HG03469 (cell line): ENCODE measurements at regions not wholly inside any gene's neighbourhood (a gene's known extent, or its start where the extent isn't known, plus 50 kb on each side); places are given as distances from the start of the nearest gene placed in this dataset.

Experiments
- ATAC-seq: cut with Tn5 transposase; IDR thresholded peaks from one replicate; pipeline ENCODE4 v1.9.1; 2021; ENCODE audit warnings: mild to moderate bottlenecking, moderate library complexity, moderate number of reproducible peaks; ENCODE audit not compliant: unreplicated experiment

DNA sequence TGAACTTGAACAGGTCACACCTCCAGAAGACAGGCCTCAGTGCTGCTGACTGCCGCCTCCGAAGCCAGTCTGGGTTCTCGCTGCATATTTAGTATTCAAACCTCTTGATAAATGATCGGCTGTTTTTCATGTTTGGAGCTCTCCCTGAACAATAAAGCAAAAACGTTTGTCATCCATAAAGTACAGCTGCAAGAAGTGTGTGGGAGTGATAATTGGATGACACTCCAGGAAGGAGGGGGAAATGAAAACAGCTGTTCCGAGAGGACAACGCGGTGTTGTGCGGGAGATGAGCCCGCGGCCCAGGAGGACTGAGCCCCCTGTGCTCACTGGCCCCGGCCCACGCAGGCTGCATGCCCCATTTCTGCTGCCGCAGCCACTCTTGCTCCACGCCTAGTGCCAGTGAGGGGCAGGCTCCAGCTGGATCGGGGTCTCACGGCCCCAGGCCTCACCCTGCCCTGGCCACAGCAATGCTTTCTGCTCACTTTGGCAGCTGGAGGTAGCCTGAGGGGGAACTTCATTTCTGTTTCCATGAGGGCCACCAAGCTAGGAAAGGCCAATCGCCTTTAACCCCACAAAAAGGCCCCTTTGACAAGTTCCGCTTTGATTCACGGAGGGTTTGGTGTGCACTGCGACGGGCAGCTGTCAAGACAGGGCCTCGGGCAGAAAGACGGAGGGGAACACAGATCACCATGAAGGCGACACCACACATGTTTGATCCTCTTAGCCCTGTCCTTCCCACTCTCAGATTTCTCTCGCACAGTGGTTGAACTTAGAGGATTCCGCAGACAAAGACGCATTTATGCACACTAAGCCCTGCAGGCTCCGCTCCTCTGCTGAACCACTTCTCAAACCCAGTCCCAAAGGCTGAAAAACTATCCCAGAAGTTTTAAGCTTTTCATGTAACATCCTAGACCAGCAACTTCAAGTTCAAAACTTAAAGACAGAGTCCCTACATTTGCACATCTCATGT is 537.6 kb downstream of the EFNB2 start:
- no peak for ATAC-seq

DNA sequence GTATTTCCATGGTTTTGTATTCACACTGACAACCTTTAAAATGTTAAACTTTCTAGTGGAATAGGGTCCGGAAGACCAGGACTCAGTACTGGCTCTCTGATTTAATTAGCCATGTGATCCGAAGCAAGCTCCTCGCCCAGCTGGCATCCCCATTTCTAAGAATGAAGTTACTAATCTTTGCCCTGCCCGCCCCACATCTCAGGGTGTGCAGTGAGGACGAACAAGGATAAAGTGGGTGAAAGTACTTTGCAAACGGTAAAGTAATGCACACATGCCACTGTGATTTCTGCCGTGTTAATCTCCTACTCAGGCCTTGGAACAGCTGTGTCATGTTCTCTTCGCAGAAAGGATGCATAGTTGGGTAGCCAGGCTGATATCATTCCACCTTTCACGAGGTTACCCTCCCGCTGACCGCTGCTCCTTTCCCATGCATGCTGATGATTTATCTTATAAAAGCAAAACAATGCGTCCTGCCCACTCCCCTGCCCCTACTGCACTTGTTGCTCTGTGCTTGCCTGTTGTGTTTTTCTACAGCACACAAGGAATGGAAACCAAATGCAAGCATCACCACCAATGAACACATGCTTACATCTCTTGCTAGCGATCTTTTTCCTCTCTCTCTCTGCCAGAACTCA is 539.0 kb downstream of the EFNB2 start:
- no peak for ATAC-seq

DNA sequence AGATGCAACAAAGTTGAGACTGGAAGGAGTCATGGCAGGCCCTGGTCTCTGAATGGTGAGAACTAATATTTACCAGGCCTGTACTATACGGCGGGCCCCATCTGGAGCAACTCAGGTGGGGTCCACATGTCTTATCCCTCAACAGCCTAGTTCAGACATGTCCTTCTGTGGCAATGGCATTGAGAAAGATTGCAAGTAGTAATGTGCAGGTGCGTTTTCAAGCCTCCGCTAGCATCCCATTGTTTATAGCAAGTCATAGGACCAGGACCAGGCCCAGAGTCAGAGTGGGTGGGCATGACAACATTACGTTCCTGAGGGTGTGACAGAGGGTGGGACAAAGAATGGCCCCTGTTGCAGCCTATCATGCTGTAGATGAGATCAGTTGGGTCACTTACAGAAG is 541.1 kb downstream of the EFNB2 start:
- no peak for ATAC-seq

DNA sequence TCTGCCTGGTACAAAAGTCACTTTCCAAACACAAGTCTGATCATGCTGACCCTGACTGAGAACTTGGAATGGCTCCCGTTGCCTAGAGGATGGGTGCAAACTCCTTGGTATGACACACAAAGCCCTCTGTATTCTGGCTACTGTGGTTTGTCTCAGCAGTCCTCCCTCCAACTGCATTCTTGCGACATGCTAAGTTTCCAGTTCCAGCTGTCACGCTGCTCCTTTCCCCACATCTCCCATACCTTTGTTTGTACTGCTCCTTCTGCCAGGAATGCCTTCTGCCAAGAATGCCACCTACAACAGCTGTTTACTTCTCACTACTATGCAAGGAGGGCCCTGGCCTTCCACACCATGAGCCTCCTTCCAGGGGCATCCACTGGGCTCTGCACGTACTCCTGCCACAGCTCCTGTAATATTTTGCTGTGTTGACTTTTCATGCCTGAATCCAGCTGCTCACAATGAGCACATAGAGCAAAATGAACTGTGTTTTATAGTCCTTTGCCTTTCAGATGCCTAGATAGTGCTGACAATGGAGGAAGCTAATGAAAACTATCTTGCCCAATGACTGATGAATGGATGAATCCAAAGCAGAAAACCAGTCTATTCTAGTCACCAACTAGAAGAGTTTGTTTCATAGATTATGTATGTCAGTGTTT is 543.7 kb downstream of the EFNB2 start:
- no peak for ATAC-seq

DNA sequence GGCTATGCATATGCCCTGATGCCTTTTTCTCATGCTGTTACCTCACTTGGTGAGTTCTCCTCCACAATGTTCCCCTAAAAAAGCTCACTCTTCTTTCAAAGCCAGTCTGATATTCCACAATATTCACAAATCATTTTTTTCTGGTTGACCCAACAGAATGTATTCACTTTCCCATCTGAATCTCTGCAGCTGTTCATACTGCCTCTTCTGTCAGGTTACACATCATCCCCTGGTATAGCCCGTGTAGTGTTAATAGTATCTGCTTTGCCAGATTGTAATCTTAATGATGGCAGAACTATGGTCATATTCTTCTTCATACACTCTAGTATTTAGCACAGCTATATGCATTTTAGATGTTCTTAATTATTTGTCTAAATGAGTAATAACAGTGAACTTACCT is 544.3 kb downstream of the EFNB2 start:
- no peak for ATAC-seq

DNA sequence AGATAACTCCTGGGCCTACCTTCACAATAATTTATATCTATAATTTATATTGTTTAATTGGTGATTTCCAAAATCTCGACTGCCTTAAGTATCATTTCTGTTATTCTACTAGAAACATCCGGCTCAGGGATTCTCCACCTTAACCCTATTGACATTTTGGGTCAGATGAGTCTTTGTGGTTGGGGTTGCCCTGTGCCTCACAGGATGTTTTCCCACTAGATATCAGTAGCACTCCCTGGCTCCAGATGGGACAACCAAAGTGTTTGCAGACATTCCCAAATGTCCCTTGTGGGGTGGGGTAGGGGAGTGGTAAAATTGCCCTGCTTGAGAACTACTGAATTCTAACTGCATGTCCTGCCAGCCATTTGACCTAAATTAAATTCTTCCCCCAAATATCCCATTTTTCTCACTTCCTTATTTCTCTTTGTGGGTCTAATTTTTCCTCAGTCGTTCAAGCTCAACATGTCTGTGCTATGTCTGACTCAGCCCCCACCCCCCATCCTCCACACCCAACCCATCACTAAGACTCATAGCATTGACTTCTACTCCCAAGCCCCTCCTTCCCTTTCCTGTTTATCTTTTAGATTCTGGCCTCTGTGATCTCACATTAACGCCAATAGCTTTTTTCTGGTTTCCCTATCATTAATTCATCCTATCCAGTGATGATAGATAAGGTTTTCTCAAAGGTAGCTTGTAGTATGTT is 545.1 kb downstream of the EFNB2 start:
- no peak for ATAC-seq

DNA sequence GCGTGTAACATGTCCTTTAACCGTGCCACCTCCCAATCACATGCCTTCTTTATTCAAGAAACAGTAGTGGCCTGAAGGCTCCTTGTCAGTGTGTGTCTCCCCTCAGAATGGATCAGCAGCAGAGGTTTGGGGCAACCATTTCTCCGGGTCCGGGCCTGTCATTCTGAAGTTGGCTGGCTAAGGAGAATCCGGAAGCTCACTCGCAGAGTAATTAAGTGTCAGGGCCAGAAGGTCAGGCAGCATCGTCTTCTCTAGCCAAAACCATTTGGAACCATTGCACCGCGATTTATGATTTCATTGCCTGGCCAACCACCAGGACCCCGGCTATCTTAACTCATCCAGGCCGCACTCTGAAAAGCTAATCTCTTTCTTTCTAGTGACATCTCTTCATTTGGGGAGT is 550.8 kb downstream of the EFNB2 start:
- no peak for ATAC-seq

DNA sequence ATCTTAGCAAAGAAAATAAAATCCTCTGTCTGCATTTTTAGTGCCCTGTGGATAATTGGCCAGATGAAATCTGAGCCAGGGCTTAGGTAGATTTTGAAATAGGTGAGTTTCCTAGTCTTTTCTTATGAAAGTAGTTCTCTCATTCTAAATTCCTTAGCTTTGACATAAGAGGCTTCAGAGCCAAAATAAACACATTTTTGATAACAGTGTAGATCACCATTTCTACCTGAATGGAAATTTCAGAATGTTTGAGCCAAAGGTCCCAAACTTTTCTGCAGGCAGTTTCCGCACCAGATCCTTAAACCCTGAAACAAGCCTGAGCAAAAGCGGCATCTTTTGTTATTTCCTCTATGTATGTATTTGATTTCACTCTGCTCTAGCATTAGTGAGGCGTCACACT is 551.2 kb downstream of the EFNB2 start:
- no peak for ATAC-seq

DNA sequence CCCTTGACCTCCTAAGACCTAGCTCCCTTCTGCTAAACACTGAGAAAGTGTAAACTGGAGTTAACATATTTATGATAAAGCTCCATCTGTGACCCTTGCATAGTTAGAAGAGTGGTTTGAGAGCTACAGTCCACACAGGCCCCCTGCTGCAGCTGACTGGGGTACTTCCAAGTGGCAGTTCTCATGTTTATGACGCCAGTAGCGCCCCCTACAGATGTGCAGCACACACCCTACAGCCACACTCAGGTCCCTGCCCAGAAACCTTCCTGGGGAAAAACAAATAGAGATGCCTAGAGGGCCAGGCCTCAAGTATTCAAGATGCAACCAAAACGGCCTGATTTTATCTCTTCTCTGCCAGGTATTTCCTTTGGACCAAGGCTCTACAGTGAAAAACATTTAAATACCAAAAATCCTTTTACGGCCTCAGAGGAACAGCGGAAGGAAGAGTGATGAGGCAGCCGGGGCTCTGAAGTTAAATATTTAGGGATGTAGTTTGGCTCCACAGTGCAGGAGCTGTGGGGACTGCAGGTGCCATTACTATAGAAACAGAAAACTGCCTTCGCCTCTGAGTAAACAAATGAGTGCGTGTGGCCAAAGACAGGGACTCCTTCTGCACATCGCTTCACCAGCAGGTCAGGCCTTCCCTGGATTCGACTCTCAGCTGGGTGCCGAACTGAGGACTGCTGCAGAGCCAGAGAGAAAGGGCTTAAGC is 553.1 kb downstream of the EFNB2 start:
- no peak for ATAC-seq

DNA sequence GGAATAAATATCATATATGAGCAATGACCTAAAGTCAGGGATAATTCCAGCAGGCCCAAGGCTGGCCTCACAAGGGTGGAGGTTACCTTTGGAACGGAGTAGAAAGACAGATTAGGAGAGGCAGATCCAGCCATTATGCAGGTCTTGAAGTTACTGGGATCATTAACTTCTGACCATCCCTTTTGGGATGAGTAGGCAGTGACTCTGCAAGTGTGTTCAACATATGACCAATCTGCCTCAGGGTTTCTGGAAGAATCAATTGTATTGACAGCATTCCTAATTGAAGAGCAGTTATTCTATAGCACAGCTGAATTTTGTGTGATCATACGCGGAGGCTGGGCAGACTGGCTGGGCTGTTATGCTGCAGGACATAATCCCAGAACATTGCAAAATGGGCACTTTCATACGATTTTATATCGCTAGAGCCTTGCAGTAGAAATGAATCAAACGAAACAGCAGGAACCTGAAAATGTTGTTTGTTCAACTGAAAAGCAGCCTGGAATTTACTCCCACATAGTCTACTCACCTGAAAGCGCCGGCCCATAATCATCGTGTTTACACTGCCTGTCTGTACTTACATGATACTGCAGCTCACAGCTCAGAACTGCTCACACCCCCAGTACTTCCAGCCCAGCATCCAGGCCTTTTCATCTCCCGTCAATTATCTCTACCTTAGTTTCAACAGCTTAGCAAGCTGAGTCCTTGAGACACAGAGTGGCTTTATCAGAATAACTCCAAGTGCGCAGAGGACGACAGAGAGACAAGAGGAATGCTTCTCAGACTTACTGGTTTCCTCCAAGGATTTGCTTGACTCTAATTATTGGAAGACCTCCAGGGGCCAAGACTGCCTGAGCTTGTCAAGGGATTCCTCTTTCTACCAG is 556.1 kb downstream of the EFNB2 start:
- ATAC-seq: no peak

DNA sequence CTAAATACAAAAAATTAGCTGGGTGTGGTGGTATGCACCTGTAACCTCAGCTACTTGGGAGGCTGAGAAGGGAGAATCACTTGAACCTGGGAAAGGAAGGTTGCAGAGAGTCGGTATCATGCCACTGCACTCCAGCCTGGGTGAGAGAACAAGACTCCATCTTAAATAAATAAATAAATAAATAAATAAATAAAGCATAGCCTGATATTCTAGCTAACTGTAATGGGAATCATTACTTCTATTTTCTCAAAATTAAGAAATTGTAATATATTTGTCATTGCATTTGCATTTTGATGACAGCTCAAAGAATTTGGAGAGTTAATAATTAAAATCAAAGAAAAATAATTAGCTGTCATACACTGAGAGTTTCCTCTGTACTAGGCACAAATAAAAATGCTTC is 561.1 kb downstream of the EFNB2 start:
- ATAC-seq: no peak

DNA sequence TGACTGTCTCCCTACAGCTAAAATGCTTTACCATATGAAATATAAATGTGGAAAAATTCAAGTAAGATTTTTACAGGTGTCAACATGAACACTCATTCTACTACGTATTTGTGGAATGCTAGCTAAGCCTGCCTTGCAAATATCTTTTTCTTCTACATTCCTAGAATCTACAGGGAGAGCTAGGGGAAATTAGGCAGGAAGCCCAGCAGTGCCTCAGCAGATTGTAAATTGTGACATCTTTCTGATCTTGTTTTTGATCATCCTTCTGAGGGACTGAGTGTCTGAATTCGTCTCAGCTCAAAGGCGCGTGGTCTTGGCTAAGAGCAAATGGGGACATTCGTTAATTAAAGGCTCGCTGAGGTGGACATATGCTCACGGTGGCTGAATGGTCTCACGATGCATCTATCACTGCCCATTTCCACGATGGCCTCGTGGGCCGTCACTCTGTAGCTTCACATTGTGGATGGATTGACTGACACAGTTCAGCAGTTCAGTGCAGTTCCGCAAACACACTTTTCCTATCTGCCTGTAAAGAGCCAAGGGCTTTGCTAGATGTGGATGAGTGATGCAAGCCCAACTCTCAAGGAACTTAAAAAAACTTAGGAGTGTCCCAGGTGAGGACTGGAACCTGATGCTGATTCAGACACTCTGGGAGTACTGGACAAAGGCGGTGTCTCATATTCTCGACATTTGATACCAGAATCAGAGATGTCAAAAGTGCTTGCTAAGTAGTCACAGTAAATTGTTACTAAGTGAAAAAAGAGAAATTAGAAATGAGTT is 562.5 kb downstream of the EFNB2 start:
- ATAC-seq: no peak

DNA sequence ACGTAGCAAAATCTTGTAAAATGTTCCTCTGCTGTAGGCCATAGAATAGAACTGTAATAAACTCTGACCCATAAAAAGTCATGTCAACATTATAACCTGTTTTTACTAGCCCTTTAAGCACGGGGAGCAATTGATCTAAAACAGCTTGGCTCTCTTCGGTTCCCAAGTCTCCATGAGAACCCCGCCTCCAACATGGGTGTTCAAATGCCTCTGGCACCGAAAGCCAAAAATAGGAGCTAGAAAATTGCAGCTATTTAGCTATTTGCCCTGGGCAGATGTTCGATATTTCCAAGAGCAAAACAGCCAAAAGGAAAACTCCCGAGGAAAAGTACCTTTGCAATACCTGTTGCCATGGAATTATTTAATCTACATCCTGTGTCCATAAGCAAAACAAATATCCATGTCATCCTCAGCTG is 563.1 kb downstream of the EFNB2 start:
- no peak for ATAC-seq

DNA sequence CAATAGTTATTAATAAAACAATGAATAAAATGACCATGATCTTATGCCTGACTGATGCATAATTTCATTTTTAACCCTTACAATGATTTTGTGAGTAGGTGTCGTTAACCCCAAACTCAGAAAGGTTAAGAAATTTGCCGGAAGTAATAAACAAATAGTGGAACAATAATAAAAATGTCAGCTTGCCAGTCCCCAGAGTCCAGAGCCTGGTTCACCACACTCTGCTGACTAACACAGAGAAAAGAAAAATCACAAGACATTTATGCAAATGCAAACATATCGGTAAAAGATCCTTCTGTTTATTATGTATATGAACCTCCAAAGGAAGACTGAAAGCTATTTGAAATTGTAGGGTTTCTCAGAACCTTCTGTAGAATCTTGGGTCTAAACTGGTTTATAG is 563.7 kb downstream of the EFNB2 start:
- ATAC-seq: no peak

DNA sequence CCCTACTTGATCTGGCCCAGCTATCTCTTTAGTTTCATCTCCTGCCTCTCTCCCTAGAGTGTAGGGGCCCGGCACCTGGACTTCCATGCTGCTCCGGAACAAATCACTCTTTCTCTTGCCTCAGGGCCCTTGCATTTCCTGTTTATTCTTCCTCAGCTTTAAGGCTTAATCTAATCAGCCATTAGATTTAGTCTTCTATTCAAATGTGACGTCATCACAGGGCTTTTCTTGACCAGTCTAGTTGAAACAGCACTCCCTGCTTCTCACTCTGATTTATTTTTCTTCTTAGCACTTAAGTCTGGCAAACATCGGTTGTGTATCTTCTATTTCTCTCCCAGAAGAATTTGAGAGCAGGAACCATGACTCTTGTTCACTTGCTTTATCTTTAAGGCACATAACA is 564.1 kb downstream of the EFNB2 start:
- ATAC-seq: no peak

DNA sequence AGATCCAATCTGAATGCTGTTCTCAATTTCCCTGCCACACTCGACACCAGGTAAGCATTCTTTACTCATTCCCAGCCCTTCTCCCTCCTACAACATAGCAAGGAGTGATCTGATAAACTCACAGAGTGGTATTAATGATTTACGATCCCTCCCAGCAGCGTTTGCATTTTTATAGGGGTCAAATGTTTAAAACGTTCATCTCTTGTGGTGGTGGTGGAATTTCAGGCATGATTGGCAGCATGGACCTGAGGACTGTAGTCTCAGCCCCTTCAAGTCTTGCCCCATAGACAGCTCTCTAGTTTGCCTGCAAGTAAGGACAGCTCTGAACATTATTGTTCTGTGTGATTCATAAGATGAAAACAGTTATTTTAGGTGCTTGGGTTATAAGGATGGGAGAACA is 565.7 kb downstream of the EFNB2 start:
- no peak for ATAC-seq

DNA sequence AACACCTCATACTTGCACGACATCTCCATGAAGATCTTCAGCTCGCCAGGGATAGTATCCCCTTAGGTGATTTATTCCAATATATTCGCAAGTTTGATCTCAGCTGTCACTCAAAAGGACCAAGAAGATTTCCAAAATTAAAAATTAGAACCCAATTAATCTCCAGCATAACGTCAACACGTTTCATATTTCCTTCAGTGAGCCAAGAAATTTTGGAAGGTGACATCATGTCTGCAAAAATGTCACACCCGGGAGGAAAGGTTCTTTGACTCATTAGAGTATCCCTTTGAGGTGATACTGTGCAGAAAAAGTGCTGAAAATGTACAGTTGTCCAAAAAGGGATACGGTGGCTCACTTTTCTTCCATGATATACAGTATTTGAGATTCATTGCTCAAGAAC is 569.6 kb downstream of the EFNB2 start:
- no peak for ATAC-seq

DNA sequence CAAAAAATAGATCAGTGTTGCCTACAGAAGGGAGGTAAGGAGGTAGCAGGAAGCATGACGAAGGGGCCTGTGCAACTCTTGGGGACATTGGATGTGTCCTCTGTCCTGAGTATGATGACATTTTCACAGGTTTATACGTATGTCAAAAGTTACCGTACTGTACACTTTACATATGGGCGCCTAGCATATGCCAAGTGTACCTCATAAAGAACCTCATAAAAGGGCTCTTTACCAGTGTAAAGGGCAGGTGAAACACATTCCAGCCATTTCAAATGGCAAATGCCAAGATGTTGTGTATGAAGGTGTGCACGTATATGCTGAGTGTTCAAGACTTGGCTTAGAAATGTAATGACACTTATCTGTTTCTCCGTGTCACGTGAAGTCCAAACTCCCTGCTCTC is 573.4 kb downstream of the EFNB2 start:
- no peak for ATAC-seq

DNA sequence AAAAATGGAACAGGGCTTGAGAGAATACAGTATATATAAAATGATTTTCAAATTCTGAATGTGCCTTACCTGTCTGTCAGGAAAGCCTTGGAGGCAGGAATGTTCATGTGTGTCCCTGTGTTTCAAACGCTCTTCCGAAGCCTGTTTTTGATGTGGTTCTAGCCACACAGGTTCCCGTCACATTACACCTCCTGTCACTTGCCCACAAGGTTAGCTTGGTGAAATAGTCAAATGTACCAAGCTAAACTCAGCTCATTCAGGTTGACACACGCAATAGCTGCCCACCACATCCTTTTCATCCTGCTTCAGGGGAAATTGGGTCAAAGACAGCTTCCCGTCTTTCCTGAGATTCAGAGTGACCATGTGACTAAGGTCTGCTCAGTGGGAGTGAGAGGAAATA is 574.0 kb downstream of the EFNB2 start:
- ATAC-seq: no peak
